WTC11 (cell line): ENCODE measurements at regions not wholly inside any gene's neighbourhood (a gene's known extent, or its start where the extent isn't known, plus 50 kb on each side); places are given as distances from the start of the nearest gene placed in this dataset.

Source experiments
- ATF3 ChIP-seq: sonication (generic); formaldehyde crosslinking; conservative IDR thresholded peaks from 2 replicates; pipeline ENCODE4 v1.8.1; 2022; ENCODE audit warnings: mild to moderate bottlenecking, missing genetic modification reagents
- FOXP4 ChIP-seq: sonication (generic); formaldehyde crosslinking; IDR thresholded peaks from 2 replicates; pipeline ENCODE4 v1.8.0; 2022; ENCODE audit warnings: mild to moderate bottlenecking, missing genetic modification reagents
- GRHL2 ChIP-seq: fragments of 250-450 bp; sonication (Bioruptor Pico); IDR thresholded peaks from 2 replicates; pipeline ENCODE4 v1.8.0; 2022; ENCODE audit warnings: mild to moderate bottlenecking, moderate library complexity; ENCODE audit not compliant: insufficient replicate concordance, severe bottlenecking
- JUN ChIP-seq: sonication (generic); formaldehyde crosslinking; IDR thresholded peaks from 2 replicates; pipeline ENCODE4 v1.8.0; 2023; ENCODE audit warnings: mild to moderate bottlenecking, missing genetic modification reagents
- MXD4 ChIP-seq: fragments of 250-450 bp; sonication (Bioruptor Pico); IDR thresholded peaks from 2 replicates; pipeline ENCODE4 v1.8.0; 2021; ENCODE audit warnings: mild to moderate bottlenecking, moderate library complexity, borderline replicate concordance
- TCF7 ChIP-seq: sonication (generic); formaldehyde crosslinking; IDR thresholded peaks from 2 replicates; pipeline ENCODE4 v1.8.0; 2022; ENCODE audit warnings: mild to moderate bottlenecking, low read depth, missing genetic modification reagents, moderate library complexity
- TEAD1 ChIP-seq: sonication (generic); formaldehyde crosslinking; IDR thresholded peaks from 2 replicates; pipeline ENCODE4 v1.8.0; 2022; ENCODE audit warnings: mild to moderate bottlenecking, missing genetic modification reagents
- ZNF671 ChIP-seq: fragments of 250-450 bp; sonication (Bioruptor Pico); IDR thresholded peaks from 2 replicates; pipeline ENCODE4 v1.8.0; 2021; ENCODE audit warnings: mild to moderate bottlenecking
- TF ChIP-seq, protein P1 (sequence below): sonication (generic); formaldehyde crosslinking; IDR thresholded peaks from 2 replicates; pipeline ENCODE4 v1.8.0; 2022; ENCODE audit warnings: mild to moderate bottlenecking, missing genetic modification reagents
- TF ChIP-seq, protein P2 (sequence below): sonication (generic); formaldehyde crosslinking; IDR thresholded peaks from 2 replicates; pipeline ENCODE4 v1.8.1; 2023; ENCODE audit warnings: mild to moderate bottlenecking, missing genetic modification reagents, moderate library complexity
- TF ChIP-seq, protein P3 (sequence below): fragments of 200-600 bp; IDR thresholded peaks from 2 replicates; pipeline ENCODE4 v1.8.0; 2022; ENCODE audit warnings: antibody characterized with exemption

GRCh38 chr11:106241601-106242257, 164.3 kb downstream of the AASDHPPT start:
- TF ChIP-seq, protein P1, sequence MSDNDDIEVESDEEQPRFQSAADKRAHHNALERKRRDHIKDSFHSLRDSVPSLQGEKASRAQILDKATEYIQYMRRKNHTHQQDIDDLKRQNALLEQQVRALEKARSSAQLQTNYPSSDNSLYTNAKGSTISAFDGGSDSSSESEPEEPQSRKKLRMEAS (CRISPR knock-in tag) = no peak
- TF ChIP-seq GRHL2 (CRISPR knock-in tag) (no peak), TCF7 (CRISPR knock-in tag) (no peak), ZNF671 (CRISPR knock-in tag) (no peak), TEAD1 (CRISPR knock-in tag) (no peak), MXD4 (CRISPR knock-in tag) (no peak), FOXP4 (CRISPR knock-in tag) (no peak), JUN (CRISPR knock-in tag) (no peak), ATF3 (no peak)
- TF ChIP-seq, protein P2, sequence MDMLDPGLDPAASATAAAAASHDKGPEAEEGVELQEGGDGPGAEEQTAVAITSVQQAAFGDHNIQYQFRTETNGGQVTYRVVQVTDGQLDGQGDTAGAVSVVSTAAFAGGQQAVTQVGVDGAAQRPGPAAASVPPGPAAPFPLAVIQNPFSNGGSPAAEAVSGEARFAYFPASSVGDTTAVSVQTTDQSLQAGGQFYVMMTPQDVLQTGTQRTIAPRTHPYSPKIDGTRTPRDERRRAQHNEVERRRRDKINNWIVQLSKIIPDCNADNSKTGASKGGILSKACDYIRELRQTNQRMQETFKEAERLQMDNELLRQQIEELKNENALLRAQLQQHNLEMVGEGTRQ = no peak
- TF ChIP-seq, protein P3, sequence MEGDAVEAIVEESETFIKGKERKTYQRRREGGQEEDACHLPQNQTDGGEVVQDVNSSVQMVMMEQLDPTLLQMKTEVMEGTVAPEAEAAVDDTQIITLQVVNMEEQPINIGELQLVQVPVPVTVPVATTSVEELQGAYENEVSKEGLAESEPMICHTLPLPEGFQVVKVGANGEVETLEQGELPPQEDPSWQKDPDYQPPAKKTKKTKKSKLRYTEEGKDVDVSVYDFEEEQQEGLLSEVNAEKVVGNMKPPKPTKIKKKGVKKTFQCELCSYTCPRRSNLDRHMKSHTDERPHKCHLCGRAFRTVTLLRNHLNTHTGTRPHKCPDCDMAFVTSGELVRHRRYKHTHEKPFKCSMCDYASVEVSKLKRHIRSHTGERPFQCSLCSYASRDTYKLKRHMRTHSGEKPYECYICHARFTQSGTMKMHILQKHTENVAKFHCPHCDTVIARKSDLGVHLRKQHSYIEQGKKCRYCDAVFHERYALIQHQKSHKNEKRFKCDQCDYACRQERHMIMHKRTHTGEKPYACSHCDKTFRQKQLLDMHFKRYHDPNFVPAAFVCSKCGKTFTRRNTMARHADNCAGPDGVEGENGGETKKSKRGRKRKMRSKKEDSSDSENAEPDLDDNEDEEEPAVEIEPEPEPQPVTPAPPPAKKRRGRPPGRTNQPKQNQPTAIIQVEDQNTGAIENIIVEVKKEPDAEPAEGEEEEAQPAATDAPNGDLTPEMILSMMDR = no peak
